IPS-15b (cell line): ENCODE measurements at regions not wholly inside any gene's neighbourhood (a gene's known extent, or its start where the extent isn't known, plus 50 kb on each side); places are given as distances from the start of the nearest gene placed in this dataset.
"Not testable (repeated sequence)": the region's sequence is repeated elsewhere in the genome, so short reads cannot be mapped to it uniquely, and the experiment has no call there.

ENCODE experiments used
- H3K27me3 ChIP-seq: one replicate; pipeline ENCODE4 v1.6.1; 2013; ENCODE audit warnings: low read length; ENCODE audit not compliant: control insufficient read depth, insufficient read depth
- H3K36me3 ChIP-seq: one replicate; pipeline ENCODE4 v1.6.1; 2013; ENCODE audit warnings: low read length; ENCODE audit not compliant: control insufficient read depth, insufficient read depth
- H3K4me1 ChIP-seq: one replicate; pipeline ENCODE4 v1.6.1; 2013; ENCODE audit warnings: mild to moderate bottlenecking, low read length; ENCODE audit not compliant: control insufficient read depth, insufficient read depth
- H3K4me3 ChIP-seq: one replicate; pipeline ENCODE4 v1.5.1; 2013; ENCODE audit warnings: low read depth, low read length
- H3K9ac ChIP-seq: one replicate; pipeline ENCODE4 v1.6.1; 2013; ENCODE audit warnings: low read depth, mild to moderate bottlenecking, low read length
- H3K9me3 ChIP-seq: one replicate; pipeline ENCODE4 v1.6.1; 2013; ENCODE audit warnings: mild to moderate bottlenecking, low read length; ENCODE audit not compliant: control insufficient read depth, insufficient read depth

GRCh38 chr11:134993691-134994243 is 581.7 kb upstream of the B3GAT1 start:
- no peaks in the 10 kb centered on the region for H3K36me3 ChIP-seq
- no peak overlapping the region for H3K4me3 ChIP-seq
- no peak overlapping the region for H3K9ac ChIP-seq
- H3K9me3 ChIP-seq, result no peaks in the 10 kb centered on the region
- H3K27me3 ChIP-seq, result no peaks in the 10 kb centered on the region
- peaks cover 42% of the 10 kb centered on the region for H3K4me1 ChIP-seq

GRCh38 chr11:134992981-134993380 is 580.9 kb upstream of the B3GAT1 start:
- no peaks in the 10 kb centered on the region for H3K9me3 ChIP-seq
- no peak overlapping the region for H3K9ac ChIP-seq
- no peaks in the 10 kb centered on the region for H3K36me3 ChIP-seq
- peaks cover 42% of the 10 kb centered on the region for H3K4me1 ChIP-seq
- H3K27me3 ChIP-seq, result no peaks in the 10 kb centered on the region
- H3K4me3 ChIP-seq, result no peak overlapping the region

GRCh38 chr11:134988495-134988894 is 576.5 kb upstream of the B3GAT1 start:
- no peak overlapping the region for H3K4me3 ChIP-seq
- H3K36me3 ChIP-seq, result no peaks in the 10 kb centered on the region
- no peak overlapping the region for H3K9ac ChIP-seq
- H3K27me3 ChIP-seq, result no peaks in the 10 kb centered on the region
- H3K4me1 ChIP-seq, result peaks cover 20% of the 10 kb centered on the region
- H3K9me3 ChIP-seq, result no peaks in the 10 kb centered on the region

- Histone ChIP-seq H3K9me3 (no peaks in the 10 kb centered on the region), H3K4me1 (peaks cover 14% of the 10 kb centered on the region)
Measured at GRCh38 chr11:134987822-134988221, 575.8 kb upstream of the B3GAT1 start.

GRCh38 chr11:134987223-134987768 is 575.3 kb upstream of the B3GAT1 start:
- Histone ChIP-seq H3K9ac (no peak overlapping the region), H3K27me3 (no peaks in the 10 kb centered on the region), H3K36me3 (no peaks in the 10 kb centered on the region), H3K4me1 (peaks cover 11% of the 10 kb centered on the region), H3K4me3 (no peak overlapping the region), H3K9me3 (no peaks in the 10 kb centered on the region)

More at GRCh38 chr11:134987822-134988221, 575.8 kb upstream of the B3GAT1 start:
- no peaks in the 10 kb centered on the region for H3K27me3 ChIP-seq
- no peak overlapping the region for H3K9ac ChIP-seq
- H3K4me3 ChIP-seq, result no peak overlapping the region
- H3K36me3 ChIP-seq, result no peaks in the 10 kb centered on the region

GRCh38 chr11:134984421-134984820 is 572.4 kb upstream of the B3GAT1 start:
- Histone ChIP-seq H3K4me1 (no peaks in the 10 kb centered on the region), H3K36me3 (no peaks in the 10 kb centered on the region), H3K9me3 (no peaks in the 10 kb centered on the region), H3K4me3 (no peak overlapping the region), H3K27me3 (no peaks in the 10 kb centered on the region), H3K9ac (no peak overlapping the region)

GRCh38 chr11:134982432-134982831 is 570.4 kb upstream of the B3GAT1 start:
- H3K4me3 ChIP-seq, H3K9me3 ChIP-seq, H3K4me1 ChIP-seq, H3K36me3 ChIP-seq, H3K27me3 ChIP-seq, H3K9ac ChIP-seq: not testable (repeated sequence)

GRCh38 chr11:134981835-134982234 is 569.8 kb upstream of the B3GAT1 start:
- H3K9me3 ChIP-seq, result no peaks in the 10 kb centered on the region
- H3K27me3 ChIP-seq, result no peaks in the 10 kb centered on the region
- H3K9ac ChIP-seq, result no peak overlapping the region
- H3K4me1 ChIP-seq, result no peaks in the 10 kb centered on the region
- no peaks in the 10 kb centered on the region for H3K36me3 ChIP-seq
- no peak overlapping the region for H3K4me3 ChIP-seq

- no peaks in the 10 kb centered on the region for H3K4me1 ChIP-seq
- H3K36me3 ChIP-seq, result no peaks in the 10 kb centered on the region
- H3K27me3 ChIP-seq, result no peaks in the 10 kb centered on the region
- no peaks in the 10 kb centered on the region for H3K9me3 ChIP-seq
- H3K4me3 ChIP-seq, result no peak overlapping the region
- no peak overlapping the region for H3K9ac ChIP-seq
Measured at GRCh38 chr11:134980819-134981710, 569.0 kb upstream of the B3GAT1 start.

GRCh38 chr11:134979089-134979457 is 567.0 kb upstream of the B3GAT1 start:
- not testable (repeated sequence) for H3K27me3 ChIP-seq

GRCh38 chr11:134978388-134979088 is 566.5 kb upstream of the B3GAT1 start:
- Histone ChIP-seq H3K9me3 (no peaks in the 10 kb centered on the region), H3K4me3 (no peak overlapping the region), H3K9ac (no peak overlapping the region), H3K4me1 (no peaks in the 10 kb centered on the region), H3K36me3 (no peaks in the 10 kb centered on the region), H3K27me3 (no peaks in the 10 kb centered on the region)

More at GRCh38 chr11:134979089-134979457, 567.0 kb upstream of the B3GAT1 start:
- H3K4me1 ChIP-seq, H3K9ac ChIP-seq, H3K9me3 ChIP-seq, H3K4me3 ChIP-seq, H3K36me3 ChIP-seq: not testable (repeated sequence)
